Stimulated activated naive CD8-positive, alpha-beta T cell treated with anti-CD3 and anti-CD28 coated beads, Interleukin-15, amount 100 ng/mL, for 72 hours (primary cell): ENCODE measurements at regions not wholly inside any gene's neighbourhood (a gene's known extent, or its start where the extent isn't known, plus 50 kb on each side); places are given as distances from the start of the nearest gene placed in this dataset.
"Not testable (repeated sequence)": the region's sequence is repeated elsewhere in the genome, so short reads cannot be mapped to it uniquely, and the experiment has no call there.

ENCODE experiments used
- ATAC-seq: fragments of 150-1000 bp; cut with Tn5 transposase; 2 replicates; pipeline ENCODE4 v1.10.0; 2021; ENCODE audit warnings: mild to moderate bottlenecking, moderate library complexity
- DNase-seq, 2 donors: peaks; one replicate each; pipeline ENCODE4 v3.0.0; 2021 to 2022
- H3K27ac Mint-ChIP-seq, 2 donors: one replicate each; pipeline ENCODE4 v1.8.0; 2022; ENCODE audit warnings: mild to moderate bottlenecking in 2 of 2, mixed read lengths in 2 of 2, moderate library complexity in 2 of 2
- H3K27me3 Mint-ChIP-seq: one replicate; pipeline ENCODE4 v1.8.0; 2022; ENCODE audit warnings: mixed read lengths
- H3K4me1 Mint-ChIP-seq: one replicate; pipeline ENCODE4 v1.8.0; 2022; ENCODE audit warnings: mild to moderate bottlenecking, mixed read lengths
- H3K4me3 Mint-ChIP-seq, 2 donors: one replicate each; pipeline ENCODE4 v1.8.0; 2022; ENCODE audit warnings: mild to moderate bottlenecking in 2 of 2, mixed read lengths in 2 of 2, moderate library complexity in 1 of 2
- H3K9me3 Mint-ChIP-seq, 2 donors: one replicate each; pipeline ENCODE4 v1.8.0; 2022; ENCODE audit warnings: mixed read lengths in 2 of 2

- peaks cover 8% of the 10 kb centered on the region for H3K27me3 Mint-ChIP-seq
- H3K4me1 Mint-ChIP-seq = peaks cover 7% of the 10 kb centered on the region
- no peak overlapping the region for H3K4me3 Mint-ChIP-seq
- DNase-seq = no peak
- ATAC-seq = no peak
- H3K9me3 Mint-ChIP-seq = no peaks in the 10 kb centered on the region
- H3K27ac Mint-ChIP-seq = no peak overlapping the region
Measured at GRCh38 chr4:165548702-165549101, 169.9 kb downstream of the CPE start.

GRCh38 chr4:165553221-165553810 is 174.5 kb downstream of the CPE start:
- no peaks in the 10 kb centered on the region for H3K4me1 Mint-ChIP-seq
- ATAC-seq (no peak), DNase-seq (no peak)
- peaks cover 1% of the 10 kb centered on the region for H3K27me3 Mint-ChIP-seq
- no peaks in the 10 kb centered on the region for H3K9me3 Mint-ChIP-seq
- no peak overlapping the region for H3K4me3 Mint-ChIP-seq
- H3K27ac Mint-ChIP-seq = no peak overlapping the region

GRCh38 chr4:165555302-165555701 is 176.5 kb downstream of the CPE start:
- DNase-seq (no peak), ATAC-seq (no peak)
- H3K27ac Mint-ChIP-seq = no peak overlapping the region
- no peaks in the 10 kb centered on the region for H3K9me3 Mint-ChIP-seq
- H3K27me3 Mint-ChIP-seq = peaks cover 6% of the 10 kb centered on the region
- H3K4me3 Mint-ChIP-seq = no peak overlapping the region
- H3K4me1 Mint-ChIP-seq = no peaks in the 10 kb centered on the region

GRCh38 chr4:165556383-165556782 is 177.6 kb downstream of the CPE start:
- H3K4me1 Mint-ChIP-seq = no peaks in the 10 kb centered on the region
- no peak overlapping the region for H3K4me3 Mint-ChIP-seq
- no peak overlapping the region for H3K27ac Mint-ChIP-seq
- peaks cover 9% of the 10 kb centered on the region for H3K27me3 Mint-ChIP-seq
- ATAC-seq (no peak), DNase-seq (no peak)
- no peaks in the 10 kb centered on the region for H3K9me3 Mint-ChIP-seq

GRCh38 chr4:165560941-165561340 is 182.1 kb downstream of the CPE start:
- Mint-ChIP-seq H3K4me1 (no peaks in the 10 kb centered on the region), H3K4me3 (no peak overlapping the region), H3K9me3 (no peaks in the 10 kb centered on the region), H3K27me3 (peaks cover 17% of the 10 kb centered on the region), H3K27ac (no peak overlapping the region)
- ATAC-seq (no peak), DNase-seq (no peak)

- Mint-ChIP-seq H3K27me3 (peaks cover 17% of the 10 kb centered on the region), H3K4me3 (no peak overlapping the region), H3K27ac (no peak overlapping the region), H3K9me3 (no peaks in the 10 kb centered on the region), H3K4me1 (no peaks in the 10 kb centered on the region)
- DNase-seq (no peak), ATAC-seq (no peak)
Measured at GRCh38 chr4:165563851-165564250, 185.0 kb downstream of the CPE start.

- Mint-ChIP-seq H3K9me3 (peaks cover 0 to 4% of the 10 kb centered on the region in 2 donors), H3K27ac (no peak overlapping the region)
- ATAC-seq = no peak
Measured at GRCh38 chr4:165569031-165569430, 190.2 kb downstream of the CPE start.

GRCh38 chr4:165571476-165571875 is 192.7 kb downstream of the CPE start:
- not testable (repeated sequence) for H3K27ac Mint-ChIP-seq, DNase-seq, H3K4me3 Mint-ChIP-seq, H3K27me3 Mint-ChIP-seq, H3K9me3 Mint-ChIP-seq, ATAC-seq, H3K4me1 Mint-ChIP-seq

More at GRCh38 chr4:165569031-165569430, 190.2 kb downstream of the CPE start:
- peaks cover 8% of the 10 kb centered on the region for H3K27me3 Mint-ChIP-seq
- H3K4me3 Mint-ChIP-seq = no peak overlapping the region
- H3K4me1 Mint-ChIP-seq = no peaks in the 10 kb centered on the region
- no peak for DNase-seq

- no peaks in the 10 kb centered on the region for H3K9me3 Mint-ChIP-seq
- no peaks in the 10 kb centered on the region for H3K4me1 Mint-ChIP-seq
- H3K27ac Mint-ChIP-seq = no peak overlapping the region
- ATAC-seq (no peak), DNase-seq (no peak)
- H3K4me3 Mint-ChIP-seq = no peak overlapping the region
- H3K27me3 Mint-ChIP-seq = no peaks in the 10 kb centered on the region
Measured at GRCh38 chr4:165580351-165580905, 201.6 kb downstream of the CPE start.

GRCh38 chr4:165583341-165583740 is 204.5 kb downstream of the CPE start:
- Mint-ChIP-seq H3K27ac (peak overlapping the region in 1 of 2 donors; percentile 43), H3K4me3 (no peak overlapping the region), H3K9me3 (peaks cover 0 to 3% of the 10 kb centered on the region in 2 donors), H3K27me3 (no peaks in the 10 kb centered on the region), H3K4me1 (no peaks in the 10 kb centered on the region)
- DNase-seq (no peak), ATAC-seq (no peak)

GRCh38 chr4:165584916-165585315 is 206.1 kb downstream of the CPE start:
- Mint-ChIP-seq H3K27me3 (no peaks in the 10 kb centered on the region), H3K27ac (no peak overlapping the region), H3K9me3 (peaks cover 0 to 3% of the 10 kb centered on the region in 2 donors), H3K4me1 (no peaks in the 10 kb centered on the region), H3K4me3 (no peak overlapping the region)
- ATAC-seq = no peak
- DNase-seq = no peak

GRCh38 chr4:165588534-165589315 is 209.9 kb downstream of the CPE start:
- Mint-ChIP-seq H3K4me1 (no peaks in the 10 kb centered on the region), H3K27me3 (no peaks in the 10 kb centered on the region)
- ATAC-seq = no peak

GRCh38 chr4:165592386-165592785 is 213.6 kb downstream of the CPE start:
- H3K9me3 Mint-ChIP-seq = no peaks in the 10 kb centered on the region
- H3K4me3 Mint-ChIP-seq = no peak overlapping the region
- H3K4me1 Mint-ChIP-seq = no peaks in the 10 kb centered on the region
- ATAC-seq = no peak
- H3K27me3 Mint-ChIP-seq = no peaks in the 10 kb centered on the region
- DNase-seq = no peak
- no peak overlapping the region for H3K27ac Mint-ChIP-seq

More at GRCh38 chr4:165588534-165589315, 209.9 kb downstream of the CPE start:
- Mint-ChIP-seq H3K27ac (no peak overlapping the region), H3K4me3 (no peak overlapping the region), H3K9me3 (peaks cover 0 to 3% of the 10 kb centered on the region in 2 donors)
- DNase-seq = no peak

GRCh38 chr4:165597581-165598480 is 219.0 kb downstream of the CPE start:
- no peak for ATAC-seq
- H3K27ac Mint-ChIP-seq = no peak overlapping the region
- no peaks in the 10 kb centered on the region for H3K9me3 Mint-ChIP-seq
- H3K27me3 Mint-ChIP-seq = no peaks in the 10 kb centered on the region
- no peak overlapping the region for H3K4me3 Mint-ChIP-seq
- H3K4me1 Mint-ChIP-seq = no peaks in the 10 kb centered on the region
- DNase-seq = no peak

GRCh38 chr4:165600959-165601683 is 222.3 kb downstream of the CPE start:
- H3K27ac Mint-ChIP-seq = no peak overlapping the region
- no peak for DNase-seq
- H3K9me3 Mint-ChIP-seq = no peaks in the 10 kb centered on the region
- H3K27me3 Mint-ChIP-seq = no peaks in the 10 kb centered on the region
- H3K4me1 Mint-ChIP-seq = no peaks in the 10 kb centered on the region
- H3K4me3 Mint-ChIP-seq = no peak overlapping the region
- ATAC-seq = no peak
